RWPE1 (cell line): ENCODE measurements at regions not wholly inside any gene's neighbourhood (a gene's known extent, or its start where the extent isn't known, plus 50 kb on each side); places are given as distances from the start of the nearest gene placed in this dataset.

Experiments used
- CTCF ChIA-PET: fragments of 350-600 bp; sonication (Branson Sonifier 250); formaldehyde crosslinking; extraction: SDS; loops from one replicate; lab custom pipeline; 2021; lab: Yijun Ruan, JAX
- POLR2A ChIA-PET: fragments of 400-600 bp; formaldehyde crosslinking; extraction: SDS; loops from one replicate; lab custom pipeline; 2020; ENCODE audit warnings: antibody characterized with exemption; ENCODE audit not compliant: low non-redundant PET; lab: Yijun Ruan, JAX
- DNase-seq: peaks from one replicate; pipeline ENCODE4 v3.0.0; 2012; ENCODE audit warnings: low spot score
- H3K27ac ChIP-seq: fragments of 450-650 bp; 2 replicates; pipeline ENCODE4 v1.5.1; 2017
- TF ChIP-seq, protein P1 (sequence below): fragments of 450-650 bp; conservative IDR thresholded peaks from 2 replicates; pipeline ENCODE4 v1.5.1; 2017; ENCODE audit warnings: low read depth, mild to moderate bottlenecking

GRCh38 chr6:159513074-159513720, 179.8 kb downstream of the SOD2 start:
- POLR2A ChIA-PET: no interaction called here
- DNase-seq: no peak
- no peak overlapping the region for H3K27ac ChIP-seq
- TF ChIP-seq, protein P1, sequence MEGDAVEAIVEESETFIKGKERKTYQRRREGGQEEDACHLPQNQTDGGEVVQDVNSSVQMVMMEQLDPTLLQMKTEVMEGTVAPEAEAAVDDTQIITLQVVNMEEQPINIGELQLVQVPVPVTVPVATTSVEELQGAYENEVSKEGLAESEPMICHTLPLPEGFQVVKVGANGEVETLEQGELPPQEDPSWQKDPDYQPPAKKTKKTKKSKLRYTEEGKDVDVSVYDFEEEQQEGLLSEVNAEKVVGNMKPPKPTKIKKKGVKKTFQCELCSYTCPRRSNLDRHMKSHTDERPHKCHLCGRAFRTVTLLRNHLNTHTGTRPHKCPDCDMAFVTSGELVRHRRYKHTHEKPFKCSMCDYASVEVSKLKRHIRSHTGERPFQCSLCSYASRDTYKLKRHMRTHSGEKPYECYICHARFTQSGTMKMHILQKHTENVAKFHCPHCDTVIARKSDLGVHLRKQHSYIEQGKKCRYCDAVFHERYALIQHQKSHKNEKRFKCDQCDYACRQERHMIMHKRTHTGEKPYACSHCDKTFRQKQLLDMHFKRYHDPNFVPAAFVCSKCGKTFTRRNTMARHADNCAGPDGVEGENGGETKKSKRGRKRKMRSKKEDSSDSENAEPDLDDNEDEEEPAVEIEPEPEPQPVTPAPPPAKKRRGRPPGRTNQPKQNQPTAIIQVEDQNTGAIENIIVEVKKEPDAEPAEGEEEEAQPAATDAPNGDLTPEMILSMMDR: no peak
- CTCF ChIA-PET: no interaction called here

DNA sequence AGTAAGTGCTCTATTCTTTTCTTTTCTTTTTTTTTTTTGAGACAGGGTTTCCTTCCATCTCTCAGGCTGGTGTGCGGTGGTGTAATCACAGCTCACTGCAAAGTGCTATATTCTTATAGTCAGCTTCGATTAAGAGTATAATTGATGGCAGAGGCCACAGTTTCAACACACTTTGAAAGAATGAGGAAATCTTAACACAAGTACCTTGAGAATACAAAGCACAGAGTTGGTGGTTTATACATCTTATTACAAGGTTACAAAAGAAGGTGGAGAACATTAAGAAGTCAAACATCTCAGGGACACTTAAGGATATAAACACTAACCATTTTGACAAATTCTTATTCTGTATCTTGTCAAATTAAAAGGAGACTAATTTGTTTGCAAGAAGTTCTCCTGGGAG, 180.5 kb downstream of the SOD2 start:
- CTCF ChIA-PET: no interaction called here
- TF ChIP-seq, protein P1: no peak
- DNase-seq: no peak
- POLR2A ChIA-PET: no interaction called here
- no peak overlapping the region for H3K27ac ChIP-seq

DNA sequence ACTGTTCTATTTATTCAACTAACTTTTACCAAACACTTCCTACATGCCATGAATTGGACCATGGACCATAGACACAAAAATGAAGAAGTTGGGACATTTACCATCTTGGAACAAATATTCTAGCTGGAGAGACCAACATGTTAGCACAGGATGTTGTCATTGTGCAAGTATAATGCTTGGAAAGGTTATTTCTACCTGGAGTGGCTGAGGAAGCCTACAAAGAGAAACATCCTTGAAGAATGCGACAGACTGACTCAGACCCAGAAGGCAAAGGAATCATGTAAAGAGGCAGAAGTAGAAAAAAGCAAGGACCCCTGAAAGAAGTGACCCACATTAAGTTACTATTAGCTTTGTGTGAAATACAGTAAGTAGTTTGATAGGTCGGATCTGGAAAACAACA, 180.9 kb downstream of the SOD2 start:
- POLR2A ChIA-PET: no interaction called here
- no peak overlapping the region for H3K27ac ChIP-seq
- TF ChIP-seq, protein P1: no peak
- CTCF ChIA-PET: no interaction called here
- no peak for DNase-seq

DNA sequence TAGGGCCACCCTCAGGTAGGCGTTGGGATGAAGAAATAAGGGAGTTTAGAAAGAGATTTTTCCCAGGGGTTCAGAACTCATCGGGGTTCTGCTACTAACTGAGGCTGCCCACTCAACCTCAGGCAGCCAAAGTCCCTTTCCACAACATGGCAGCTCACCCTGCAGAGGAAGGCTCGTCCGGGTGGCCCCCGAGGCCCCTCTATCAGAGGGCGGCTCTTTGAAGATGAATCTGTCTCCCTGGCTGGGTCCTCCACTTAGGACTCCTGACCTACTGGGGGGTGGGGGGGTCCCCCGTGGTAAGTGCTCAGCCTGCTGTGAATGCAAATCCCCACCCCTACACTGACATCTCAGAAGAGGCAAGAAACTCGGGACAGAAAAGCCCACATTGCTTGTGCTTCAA, 182.9 kb downstream of the SOD2 start:
- TF ChIP-seq, protein P1: no peak
- no peak overlapping the region for H3K27ac ChIP-seq
- POLR2A ChIA-PET: no interaction called here
- CTCF ChIA-PET: no interaction called here
- no peak for DNase-seq

DNA sequence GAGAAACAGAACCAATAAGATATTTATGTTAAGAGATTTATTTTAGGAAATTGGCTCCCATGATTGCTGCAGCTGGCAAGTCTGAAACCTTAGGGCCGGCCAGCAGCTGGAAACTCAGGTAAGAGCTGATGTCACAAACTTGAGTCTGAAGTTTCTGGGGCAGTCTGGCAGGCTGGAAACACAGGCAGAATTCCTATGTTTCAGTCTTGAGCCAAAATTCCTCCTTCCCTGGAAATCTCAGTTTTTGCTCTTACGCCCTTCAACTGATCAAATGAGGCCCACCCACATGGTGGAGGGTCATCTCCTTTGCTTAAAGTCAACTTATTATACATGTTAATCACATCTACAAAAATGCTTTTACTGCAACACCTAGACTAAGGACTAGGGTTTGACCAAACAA, 184.1 kb downstream of the SOD2 start:
- no peak for DNase-seq
- no peak overlapping the region for H3K27ac ChIP-seq
- TF ChIP-seq, protein P1: no peak
- ChIA-PET POLR2A (no interaction called here), CTCF (no interaction called here)

DNA sequence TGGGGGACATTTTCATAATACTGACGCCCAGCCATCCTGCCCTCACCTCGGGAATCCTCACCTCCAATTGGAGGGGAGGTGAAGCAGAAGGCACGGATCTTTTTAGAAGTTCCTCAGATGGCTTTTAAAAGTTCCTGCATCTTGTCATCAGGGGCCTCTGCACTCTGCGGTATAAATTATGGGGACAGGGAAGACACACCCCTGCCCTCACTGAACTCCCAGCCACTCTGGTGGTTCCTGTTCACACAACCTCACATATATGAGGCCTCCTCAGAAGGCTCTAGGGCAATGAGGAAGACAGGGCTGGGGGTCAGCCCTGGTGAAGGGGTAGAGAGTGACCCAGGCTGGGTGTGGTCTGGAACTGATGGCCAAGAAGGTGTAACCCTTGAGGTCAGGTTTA, 187.0 kb downstream of the SOD2 start:
- DNase-seq: no peak
- TF ChIP-seq, protein P1: no peak
- CTCF ChIA-PET: no interaction called here
- H3K27ac ChIP-seq: no peak overlapping the region
- POLR2A ChIA-PET: no interaction called here
